ENCODE measurements at regions not wholly inside any gene's neighbourhood (a gene's known extent, or its start where the extent isn't known, plus 50 kb on each side); places are given as distances from the start of the nearest gene placed in this dataset.

DNA sequence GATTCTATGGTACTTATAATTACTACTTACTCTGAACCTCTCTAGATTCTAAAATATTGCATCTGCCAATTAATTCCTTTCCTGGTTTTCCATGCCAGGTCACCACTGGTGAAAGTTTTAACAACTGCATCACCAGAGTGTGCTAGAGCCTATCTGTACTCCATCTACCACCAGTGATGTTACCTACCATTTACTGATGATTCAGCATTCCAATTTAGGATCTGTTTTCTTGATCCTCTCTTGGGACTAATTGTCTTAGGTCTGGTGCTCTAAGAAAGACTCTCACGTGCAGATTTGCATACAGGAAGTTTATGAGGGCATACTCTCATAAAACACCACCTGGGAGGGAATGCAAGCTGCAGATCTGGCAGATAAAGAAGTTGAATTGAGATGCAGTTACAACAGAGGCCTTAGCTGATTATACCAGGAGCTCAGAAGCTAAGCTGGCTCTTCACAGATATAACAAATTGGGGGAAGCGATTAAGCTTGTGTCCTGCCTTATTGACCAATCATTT is 347.6 kb upstream of the VRK2 start:
- TF ChIP-seq, protein P1, sequence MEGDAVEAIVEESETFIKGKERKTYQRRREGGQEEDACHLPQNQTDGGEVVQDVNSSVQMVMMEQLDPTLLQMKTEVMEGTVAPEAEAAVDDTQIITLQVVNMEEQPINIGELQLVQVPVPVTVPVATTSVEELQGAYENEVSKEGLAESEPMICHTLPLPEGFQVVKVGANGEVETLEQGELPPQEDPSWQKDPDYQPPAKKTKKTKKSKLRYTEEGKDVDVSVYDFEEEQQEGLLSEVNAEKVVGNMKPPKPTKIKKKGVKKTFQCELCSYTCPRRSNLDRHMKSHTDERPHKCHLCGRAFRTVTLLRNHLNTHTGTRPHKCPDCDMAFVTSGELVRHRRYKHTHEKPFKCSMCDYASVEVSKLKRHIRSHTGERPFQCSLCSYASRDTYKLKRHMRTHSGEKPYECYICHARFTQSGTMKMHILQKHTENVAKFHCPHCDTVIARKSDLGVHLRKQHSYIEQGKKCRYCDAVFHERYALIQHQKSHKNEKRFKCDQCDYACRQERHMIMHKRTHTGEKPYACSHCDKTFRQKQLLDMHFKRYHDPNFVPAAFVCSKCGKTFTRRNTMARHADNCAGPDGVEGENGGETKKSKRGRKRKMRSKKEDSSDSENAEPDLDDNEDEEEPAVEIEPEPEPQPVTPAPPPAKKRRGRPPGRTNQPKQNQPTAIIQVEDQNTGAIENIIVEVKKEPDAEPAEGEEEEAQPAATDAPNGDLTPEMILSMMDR (IDR thresholded peaks at IDR 0.05) = no peak
- TF ChIP-seq POLR2A (IDR thresholded peaks at IDR 0.05) = no peak
- TF ChIP-seq EP300 (IDR thresholded peaks at IDR 0.05) = no peak

All from ovary (tissue), 3 donors.